GM12878 (cell line): ENCODE measurements at regions not wholly inside any gene's neighbourhood (a gene's known extent, or its start where the extent isn't known, plus 50 kb on each side); places are given as distances from the start of the nearest gene placed in this dataset.

ENCODE experiments used
- ASH2L ChIP-seq: fragments of 300-600, 200-600 bp; sonication (generic); IDR thresholded peaks from 2 replicates; pipeline ENCODE4 v1.6.1; 2017; ENCODE audit warnings: low read depth, mild to moderate bottlenecking, borderline replicate concordance
- BCL11A ChIP-seq: IDR thresholded peaks from 2 replicates; pipeline ENCODE4 v1.6.1; 2011; ENCODE audit warnings: low read depth, low read length
- NFIC ChIP-seq: IDR thresholded peaks from 2 replicates; pipeline ENCODE4 v1.6.1; 2012; ENCODE audit warnings: low read depth, mild to moderate bottlenecking, inconsistent platforms, low read length, moderate library complexity
- PAX5 ChIP-seq: IDR thresholded peaks from 2 replicates; pipeline ENCODE4 v1.6.1; 2011; ENCODE audit warnings: low read depth, low read length, borderline replicate concordance
- POLR2A ChIP-seq: IDR thresholded peaks from 2 replicates; pipeline ENCODE4 v1.6.1; 2011; ENCODE audit warnings: low read depth, mild to moderate bottlenecking, low read length
- POLR2AphosphoS5 ChIP-seq: IDR thresholded peaks from 2 replicates; pipeline ENCODE4 v1.6.1; 2011; ENCODE audit warnings: mild to moderate bottlenecking, low read length, inconsistent platforms
- POU2F2 ChIP-seq: IDR thresholded peaks from 3 replicates; pipeline ENCODE4 v1.6.1; 2011; ENCODE audit warnings: low read depth, mild to moderate bottlenecking, low read length, borderline replicate concordance
- RAD21 ChIP-seq: IDR thresholded peaks from 2 replicates; pipeline ENCODE4 v1.6.1; 2011; ENCODE audit warnings: mild to moderate bottlenecking, low read depth, low read length, moderate library complexity; ENCODE audit not compliant: insufficient read depth
- SIN3A ChIP-seq: IDR thresholded peaks from 2 replicates; pipeline ENCODE4 v1.6.1; 2012; ENCODE audit warnings: low read depth, low read length, improper control_type of control experiment
- SREBF2 ChIP-seq: IDR thresholded peaks from 2 replicates; pipeline ENCODE4 v1.6.1; 2012; ENCODE audit warnings: mild to moderate bottlenecking, low read length
- SUZ12 ChIP-seq: fragments of 200-600 bp; sonication (generic); IDR thresholded peaks from one replicate; pipeline ENCODE4 v1.6.1; 2018; ENCODE audit warnings: antibody characterized with exemption, mild to moderate bottlenecking; ENCODE audit not compliant: unreplicated experiment
- TAF1 ChIP-seq: IDR thresholded peaks from 2 replicates; pipeline ENCODE4 v1.6.1; 2011; ENCODE audit warnings: mild to moderate bottlenecking, low read depth, low read length, borderline replicate concordance
- TARDBP ChIP-seq: IDR thresholded peaks from 2 replicates; pipeline ENCODE4 v1.6.1; 2016; ENCODE audit warnings: borderline replicate concordance
- ZBTB33 ChIP-seq: fragments of 450-650 bp; IDR thresholded peaks from 2 replicates; pipeline ENCODE4 v1.6.1; 2017; ENCODE audit warnings: mild to moderate bottlenecking

DNA sequence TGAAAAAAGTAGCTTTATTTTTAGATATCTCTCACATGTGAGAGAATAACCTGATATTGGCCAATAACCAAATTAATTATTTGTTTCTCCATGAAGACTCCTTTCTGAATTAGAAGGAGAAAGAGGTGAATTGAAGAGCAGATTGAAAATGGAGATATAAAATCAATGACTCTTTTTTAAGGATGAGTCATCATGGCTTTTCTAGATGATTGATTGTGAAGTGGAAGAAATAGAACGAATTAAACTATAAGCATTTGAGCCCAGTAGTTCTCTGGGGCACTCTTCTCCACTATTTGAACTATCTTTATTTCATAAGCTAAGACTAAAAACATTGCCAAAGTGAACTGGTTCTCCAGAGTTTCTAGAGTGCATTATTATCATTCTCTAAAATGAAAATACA is 137.2 kb upstream of the EDNRA start:
- TF ChIP-seq SREBF2 (no peak), SIN3A (no peak), TAF1 (no peak), SUZ12 (no peak), ZBTB33 (no peak), PAX5 (no peak), POLR2A (no peak), BCL11A (no peak), POU2F2 (no peak), TARDBP (no peak), NFIC (no peak), RAD21 (no peak), ASH2L (no peak), POLR2AphosphoS5 (no peak)
